ENCODE measurements at regions not wholly inside any gene's neighbourhood (a gene's known extent, or its start where the extent isn't known, plus 50 kb on each side); places are given as distances from the start of the nearest gene placed in this dataset.

GRCh38 chr6:44011350-44011920 lies 115.8 kb downstream of the MRPL14 start:
- SMC1A ChIA-PET (ENCODE audit: uncharacterized antibody, unreplicated experiment), result interaction anchor here (2.3 kb wide), 1 partner anchor 64 kb away, joined by 6 read pairs; no protein-coding TSS in a partner anchor
- Histone ChIP-seq H3K4me1 (ENCODE audit: control insufficient read depth, insufficient read depth, low read length) (no peaks in the 10 kb centered on the region), H4K20me1 (ENCODE audit: control insufficient read depth, insufficient read depth) (no peaks in the 10 kb centered on the region), H3K9me3 (replicated peaks; ENCODE audit: control insufficient read depth, insufficient read depth, low read length) (no peaks in the 10 kb centered on the region; the same call in 2 of the 3 replicates), H3K27ac (ENCODE audit: control insufficient read depth, insufficient read depth) (no peak overlapping the region), H3K27me3 (replicated peaks in 1 of 2; ENCODE audit: control insufficient read depth in 2 of 2, insufficient read depth in 2 of 2, low read length in 1 of 2) (no peaks in the 10 kb centered on the region; a peak in 2 of 4 replicates), H3K4me3 (no peak overlapping the region), H3K9ac (ENCODE audit: control insufficient read depth, insufficient read depth, low read length) (no peak overlapping the region), H3K79me2 (ENCODE audit: control insufficient read depth, insufficient read depth, low read length) (no peaks in the 10 kb centered on the region), H3K4me2 (ENCODE audit: control insufficient read depth, insufficient read depth) (no peak overlapping the region), H2AFZ (ENCODE audit: control insufficient read depth, low read depth, low read length) (no peak overlapping the region), H3K36me3 (ENCODE audit: control insufficient read depth in 2 of 2, insufficient read depth in 2 of 2, low read length in 1 of 2) (no peaks in the 10 kb centered on the region)
- FAIRE-seq (no peak), DNase-seq (ENCODE audit: low read depth, low spot score) (no peak), ATAC-seq (no peak)
- CTCF ChIA-PET, result interaction anchor here (1.2 to 1.6 kb wide), 2 partner anchors 67 to 237 kb away, joined by 3 to 6 read pairs; no protein-coding TSS in a partner anchor
- 16% methylated on average over 2 of the region's 2 CpGs for WGBS (ENCODE audit: insufficient coverage, insufficient replicate concordance, low lambda C conversion rate, missing lambda C conversion rate)
- in situ Hi-C loops (cut with MboI), result no loop called here
- TF ChIP-seq SUZ12 (IDR thresholded peaks at IDR 0.05; ENCODE audit: unreplicated experiment) (no peak), MLLT1 (IDR thresholded peaks at IDR 0.05) (no peak), ZNF217 (IDR thresholded peaks at IDR 0.05) (no peak), SMARCA5 (IDR thresholded peaks at IDR 0.05) (no peak), JUND (IDR thresholded peaks at IDR 0.05; ENCODE audit: low read depth, low read length) (no peak), JUNB (IDR thresholded peaks at IDR 0.05) (no peak), FOXK2 (IDR thresholded peaks at IDR 0.05) (no peak), NFYB (IDR thresholded peaks at IDR 0.05; ENCODE audit: insufficient read depth, low read depth, low read length) (no peak), ATF7 (IDR thresholded peaks at IDR 0.05; ENCODE audit: low read depth) (no peak), RELA (IDR thresholded peaks at IDR 0.05; ENCODE audit: borderline replicate concordance, partially characterized antibody) (no peak), BACH1 (IDR thresholded peaks at IDR 0.05; ENCODE audit: borderline replicate concordance) (no peak)
- no TSS peak for BruUV-seq (replicated peaks)
- RAD21 ChIA-PET (ENCODE audit: unreplicated experiment), result interaction anchor here (1.4 kb wide), 1 partner anchor 63 kb away, joined by 3 read pairs; no protein-coding TSS in a partner anchor
- POLR2A ChIA-PET, result interaction anchor here (1.2 to 1.9 kb wide), 3 partner anchors 8 to 128 kb away, joined by 3 to 5 read pairs (median 3); no protein-coding TSS in a partner anchor
- intact Hi-C loops (cut with micrococcal nuclease; ENCODE audit: unreplicated experiment), result loop anchor here (5.0 kb wide), 1 partner anchor 46 kb away; no protein-coding TSS in a partner anchor
